IMR-90 (cell line): ENCODE measurements at regions not wholly inside any gene's neighbourhood (a gene's known extent, or its start where the extent isn't known, plus 50 kb on each side); places are given as distances from the start of the nearest gene placed in this dataset.
A peak's percentile ranks its signal among the peaks of the same experiment; 100 is the strongest.

Experiments
- ATAC-seq: fragments of 200-7000 bp; cut with Tn5 transposase; 2 replicates; pipeline ENCODE4 v1.9.1; 2020; ENCODE audit warnings: low read depth, mild to moderate bottlenecking, moderate library complexity
- BruUV-seq: library from RNA; stranded (reverse); fragments of 400-500 nt; replicated peaks from 2 replicates; lab custom pipeline; 2021; lab: Mats Ljungman, UMichigan
- CTCF ChIA-PET: fragments of 300-600 bp; formaldehyde crosslinking; extraction: SDS; loops from one replicate; lab custom pipeline; 2021; ENCODE audit warnings: antibody characterized with exemption; lab: Yijun Ruan, JAX
- POLR2A ChIA-PET: fragments of 300-600 bp; sonication (Branson Sonifier 250); formaldehyde crosslinking; loops from one replicate; lab custom pipeline; 2022; ENCODE audit warnings: antibody characterized with exemption; ENCODE audit not compliant: unreplicated experiment; lab: Charles Lee
- DNase-seq: peaks from one replicate; pipeline ENCODE4 v3.0.0; 2013
- H2AFZ ChIP-seq: replicated peaks from 2 replicates; pipeline ENCODE3; 2013; ENCODE audit warnings: low read length, mild to moderate bottlenecking; ENCODE audit not compliant: poor library complexity
- H2AK5ac ChIP-seq: 2 replicates; pipeline ENCODE4 v1.6.1; 2013; ENCODE audit warnings: low read depth, low read length, inconsistent platforms
- H2AK9ac ChIP-seq: replicated peaks from 2 replicates; pipeline ENCODE3; 2013; ENCODE audit warnings: mild to moderate bottlenecking, low read depth, low read length, moderate library complexity; ENCODE audit not compliant: poor library complexity
- H2BK120ac ChIP-seq: 2 replicates; pipeline ENCODE4 v1.6.1; 2013; ENCODE audit warnings: low read depth, low read length, inconsistent platforms
- H2BK15ac ChIP-seq: 3 replicates; pipeline ENCODE4 v1.6.1; 2013; ENCODE audit warnings: low read depth, low read length, inconsistent platforms
- H2BK20ac ChIP-seq: 2 replicates; pipeline ENCODE4 v1.6.1; 2013; ENCODE audit warnings: low read depth, mild to moderate bottlenecking, inconsistent platforms, low read length, moderate library complexity
- H2BK5ac ChIP-seq: 2 replicates; pipeline ENCODE4 v1.6.1; 2013; ENCODE audit warnings: mild to moderate bottlenecking, low read depth, low read length, inconsistent platforms; ENCODE audit not compliant: poor library complexity, severe bottlenecking
- H3K14ac ChIP-seq: replicated peaks from 2 replicates; pipeline ENCODE4 v1.6.1; 2013; ENCODE audit warnings: low read depth, low read length, inconsistent platforms
- H3K18ac ChIP-seq: 2 replicates; pipeline ENCODE4 v1.6.1; 2013; ENCODE audit warnings: low read depth, low read length, control low read depth
- H3K23ac ChIP-seq: 2 replicates; pipeline ENCODE4 v1.6.1; 2013; ENCODE audit warnings: low read depth, low read length, inconsistent platforms
- H3K27ac ChIP-seq: 2 replicates; pipeline ENCODE4 v1.5.1; 2013; ENCODE audit warnings: mild to moderate bottlenecking, control low read depth, low read length; ENCODE audit not compliant: insufficient read depth
- H3K27me3 ChIP-seq: 2 replicates; pipeline ENCODE4 v1.6.1; 2013; ENCODE audit warnings: low read length; ENCODE audit not compliant: control insufficient read depth, insufficient read depth
- H3K36me3 ChIP-seq: 2 replicates; pipeline ENCODE4 v1.6.1; 2013; ENCODE audit warnings: low read length, mixed read lengths; ENCODE audit not compliant: control insufficient read depth, insufficient read depth
- H3K4ac ChIP-seq: 2 replicates; pipeline ENCODE4 v1.6.1; 2013; ENCODE audit warnings: low read depth, low read length, inconsistent platforms
- H3K4me1 ChIP-seq: 2 replicates; pipeline ENCODE4 v1.6.1; 2013; ENCODE audit warnings: low read length, mixed read lengths; ENCODE audit not compliant: control insufficient read depth, insufficient read depth
- H3K4me2 ChIP-seq: 2 replicates; pipeline ENCODE4 v1.6.1; 2013; ENCODE audit warnings: low read depth, mild to moderate bottlenecking, control low read depth, low read length, moderate library complexity
- H3K4me3 ChIP-seq: 2 replicates; pipeline ENCODE4 v1.5.1; 2013; ENCODE audit warnings: low read depth, mild to moderate bottlenecking, control low read depth, low read length, moderate library complexity; ENCODE audit not compliant: insufficient read depth
- H3K56ac ChIP-seq: 2 replicates; pipeline ENCODE4 v1.6.1; 2013; ENCODE audit warnings: low read length, inconsistent platforms; ENCODE audit not compliant: insufficient read depth; ENCODE audit errors: extremely low read depth
- H3K79me1 ChIP-seq, 2 experiments: 2 replicates each; pipeline ENCODE4 v1.6.1; 2013; ENCODE audit warnings: low read length in 2 of 2, inconsistent platforms in 1 of 2, low read depth in 1 of 2
- H3K9ac ChIP-seq: 2 replicates; pipeline ENCODE4 v1.6.1; 2013; ENCODE audit warnings: low read depth, low read length, control low read depth
- H3K9me1 ChIP-seq: 2 replicates; pipeline ENCODE4 v1.6.1; 2013; ENCODE audit warnings: low read length, inconsistent platforms; ENCODE audit not compliant: insufficient read depth
- H3K9me3 ChIP-seq: 2 replicates; pipeline ENCODE4 v1.6.1; 2013; ENCODE audit warnings: low read length; ENCODE audit not compliant: control insufficient read depth, insufficient read depth
- H4K20me1 ChIP-seq: 2 replicates; pipeline ENCODE4 v1.6.1; 2013; ENCODE audit warnings: low read length, inconsistent platforms; ENCODE audit not compliant: insufficient read depth
- H4K5ac ChIP-seq: 2 replicates; pipeline ENCODE4 v1.6.1; 2013; ENCODE audit warnings: mild to moderate bottlenecking, low read depth, low read length, control low read depth
- H4K8ac ChIP-seq, 2 experiments: 2 replicates each; pipeline ENCODE4 v1.6.1; 2013; ENCODE audit warnings: low read depth in 2 of 2, low read length in 2 of 2, control low read depth in 1 of 2, inconsistent platforms in 1 of 2
- H4K91ac ChIP-seq: 2 replicates; pipeline ENCODE4 v1.6.1; 2013; ENCODE audit warnings: low read depth, low read length, inconsistent platforms; ENCODE audit not compliant: insufficient read depth
- BHLHE40 ChIP-seq: fragments of 150-350 bp; IDR thresholded peaks from 2 replicates; pipeline ENCODE4 v1.6.1; 2016; ENCODE audit warnings: mild to moderate bottlenecking, low read depth, low read length
- CHD1 ChIP-seq: IDR thresholded peaks from 2 replicates; pipeline ENCODE4 v1.6.1; 2012; ENCODE audit warnings: low read depth, low read length, improper control_type of control experiment
- ELK1 ChIP-seq: fragments of 150-350 bp; IDR thresholded peaks from 2 replicates; pipeline ENCODE4 v1.6.1; 2016; ENCODE audit warnings: low read depth, mild to moderate bottlenecking, low read length, moderate library complexity, borderline replicate concordance
- FOS ChIP-seq: fragments of 150-350 bp; IDR thresholded peaks from 2 replicates; pipeline ENCODE4 v1.6.1; 2016; ENCODE audit warnings: low read depth, low read length
- MXI1 ChIP-seq: IDR thresholded peaks from 2 replicates; pipeline ENCODE4 v1.6.1; 2012; ENCODE audit warnings: low read depth, mild to moderate bottlenecking, low read length, moderate library complexity, borderline replicate concordance
- RAD21 ChIP-seq: IDR thresholded peaks from 2 replicates; pipeline ENCODE4 v1.6.1; 2012; ENCODE audit warnings: low read length, improper control_type of control experiment
- SMC3 ChIP-seq: fragments of 150-350 bp; IDR thresholded peaks from 2 replicates; pipeline ENCODE4 v1.6.1; 2016; ENCODE audit warnings: low read depth, mild to moderate bottlenecking, antibody characterized with exemption, low read length, moderate library complexity
- WGBS, 2 experiments: methylation state at CpG; one replicate each; pipeline versions ENCODE4 v1.1.5 to v1.1.7; 2013; ENCODE audit warnings: missing lambda C conversion rate in 2 of 2; ENCODE audit not compliant: insufficient read length in 1 of 2; ENCODE audit errors: extremely low coverage in 2 of 2; 5-methylcytosine and 5-hydroxymethylcytosine counted together
- dilution Hi-C: fragments of 300-500 bp; cut with HindIII; formaldehyde crosslinking; loops from one replicate; pipeline ENCODE4 v1.14.3; 2018; ENCODE audit warnings: low sequenced_read_pairs; ENCODE audit not compliant: unreplicated experiment
- in situ Hi-C: fragments of 300-500 bp; cut with MboI; formaldehyde crosslinking; loops from 3 replicates; pipeline ENCODE4 v1.14.3; 2019; ENCODE audit warnings: low sequenced_read_pairs, inconsistent platforms, mixed read lengths
- intact Hi-C: fragments of 100-400 bp; cut with micrococcal nuclease; formaldehyde crosslinking; loops from 2 replicates; pipeline ENCODE4 v1.10.0; 2022
- TF ChIP-seq, protein P1 (sequence below): fragments of 150-350 bp; IDR thresholded peaks from 2 replicates; pipeline ENCODE4 v1.6.1; 2017; ENCODE audit warnings: mild to moderate bottlenecking, antibody characterized with exemption, low read length, low read depth
- TF ChIP-seq, protein P2 (sequence below): conservative IDR thresholded peaks from 2 replicates; pipeline ENCODE4 v1.5.1; 2012; ENCODE audit warnings: mild to moderate bottlenecking, low read depth, low read length, improper control_type of control experiment

DNA sequence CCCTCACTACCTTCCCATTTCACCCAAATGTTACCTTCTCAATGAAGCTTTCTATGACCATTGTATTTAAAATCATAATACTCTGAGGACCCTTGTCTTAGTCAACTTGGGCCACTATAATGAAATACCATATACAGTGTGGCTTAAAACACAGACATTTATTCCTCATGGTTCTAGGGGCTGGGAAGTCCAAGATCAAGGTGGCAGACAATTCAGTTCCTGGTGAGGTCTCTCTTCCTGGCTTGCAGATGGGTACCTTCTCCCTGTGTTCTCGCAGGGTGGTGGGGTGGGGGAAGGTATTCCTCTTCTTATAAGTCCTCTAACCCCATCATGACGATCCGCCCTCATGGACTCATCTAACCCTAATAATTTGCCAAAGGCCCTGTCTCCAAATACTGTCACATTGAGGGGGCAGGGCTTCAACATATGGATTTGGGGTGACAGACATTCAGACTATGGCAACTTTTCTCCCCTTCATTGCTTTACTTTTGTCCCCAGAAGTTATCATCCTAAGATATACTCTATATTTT is 163.7 kb upstream of the PWP1 start (continued):
- TF ChIP-seq BHLHE40, result no peak
- TF ChIP-seq, protein P1, sequence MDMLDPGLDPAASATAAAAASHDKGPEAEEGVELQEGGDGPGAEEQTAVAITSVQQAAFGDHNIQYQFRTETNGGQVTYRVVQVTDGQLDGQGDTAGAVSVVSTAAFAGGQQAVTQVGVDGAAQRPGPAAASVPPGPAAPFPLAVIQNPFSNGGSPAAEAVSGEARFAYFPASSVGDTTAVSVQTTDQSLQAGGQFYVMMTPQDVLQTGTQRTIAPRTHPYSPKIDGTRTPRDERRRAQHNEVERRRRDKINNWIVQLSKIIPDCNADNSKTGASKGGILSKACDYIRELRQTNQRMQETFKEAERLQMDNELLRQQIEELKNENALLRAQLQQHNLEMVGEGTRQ, result no peak

DNA sequence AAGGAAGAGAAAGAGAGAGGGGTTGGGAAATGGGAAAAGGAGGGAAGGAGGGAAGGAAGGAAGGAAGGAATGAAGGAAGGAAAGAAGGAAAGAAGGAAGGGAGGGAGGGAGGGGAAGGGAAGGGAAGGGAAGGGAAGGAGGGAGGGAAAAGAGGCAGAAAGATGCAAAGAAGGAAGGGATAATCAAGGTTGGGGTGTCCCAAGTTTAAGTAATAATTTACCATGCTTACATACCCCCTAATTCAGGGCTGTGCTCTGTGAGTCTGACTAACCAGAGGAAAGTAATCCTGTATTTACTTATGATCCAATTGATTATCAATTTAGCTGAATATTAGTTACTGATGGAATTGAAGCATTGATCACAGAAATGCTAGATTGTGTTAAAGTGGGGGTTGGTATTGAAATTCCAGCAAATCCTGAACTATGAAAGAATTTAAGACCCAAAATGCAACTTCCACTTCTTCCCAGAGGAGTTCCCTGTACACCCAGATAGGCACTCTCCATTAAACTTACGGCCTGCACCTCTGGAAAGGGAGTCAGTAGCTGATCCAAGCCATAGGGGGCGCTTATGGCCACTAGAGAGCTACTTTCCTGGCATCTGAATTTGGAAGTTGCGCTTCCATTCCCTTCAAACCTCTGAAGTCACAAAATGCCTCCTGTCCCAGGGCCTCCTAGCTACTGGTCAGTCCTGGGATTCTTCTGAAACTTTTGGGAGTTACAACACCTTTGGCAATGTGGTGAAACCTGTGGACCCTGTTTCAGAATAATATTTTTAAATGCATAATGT is 162.7 kb upstream of the PWP1 start:
- Histone ChIP-seq H3K27ac (no peak overlapping the region), H2BK20ac (no peak overlapping the region), H2BK15ac (no peak overlapping the region), H3K9me1 (no peaks in the 10 kb centered on the region; the same call in 1 of the 2 replicates), H3K4me1 (no peaks in the 10 kb centered on the region), H3K9me3 (0 out of 2 replicates have a peak, but pooled peaks cover 3% of the 10 kb centered on the region), H4K5ac (no peak overlapping the region), H3K4me2 (no peak overlapping the region), H3K79me1 (no peaks in the 10 kb centered on the region), H4K91ac (no peak overlapping the region), H4K20me1 (no peaks in the 10 kb centered on the region), H3K23ac (no peak overlapping the region), H3K18ac (no peak overlapping the region), H3K4me3 (no peak overlapping the region), H2AK9ac (no peak overlapping the region), H2BK120ac (no peak overlapping the region), H2AK5ac (no peak overlapping the region), H3K27me3 (no peaks in the 10 kb centered on the region), H3K4ac (no peak overlapping the region), H3K9ac (no peak overlapping the region), H3K36me3 (peaks cover 1% of the 10 kb centered on the region; the same call in 1 of the 2 replicates), H3K14ac (no peak overlapping the region), H3K56ac (no peak overlapping the region), H2AFZ (no peak overlapping the region), H4K8ac (no peak overlapping the region), H2BK5ac (no peak overlapping the region)
- BruUV-seq, result no TSS peak
- in situ Hi-C loops, result no loop called here
- dilution Hi-C loops, result no loop called here
- DNase-seq, result no peak
- CTCF ChIA-PET, result no interaction called here
- intact Hi-C loops, result no loop called here
- ATAC-seq, result no peak
- 71% methylated on average over 1 of the region's 3 CpGs; no CpG with 5 or more reads in 1 of the 2 experiments for WGBS, 2 experiments
- POLR2A ChIA-PET, result no interaction called here
- TF ChIP-seq, protein P2, sequence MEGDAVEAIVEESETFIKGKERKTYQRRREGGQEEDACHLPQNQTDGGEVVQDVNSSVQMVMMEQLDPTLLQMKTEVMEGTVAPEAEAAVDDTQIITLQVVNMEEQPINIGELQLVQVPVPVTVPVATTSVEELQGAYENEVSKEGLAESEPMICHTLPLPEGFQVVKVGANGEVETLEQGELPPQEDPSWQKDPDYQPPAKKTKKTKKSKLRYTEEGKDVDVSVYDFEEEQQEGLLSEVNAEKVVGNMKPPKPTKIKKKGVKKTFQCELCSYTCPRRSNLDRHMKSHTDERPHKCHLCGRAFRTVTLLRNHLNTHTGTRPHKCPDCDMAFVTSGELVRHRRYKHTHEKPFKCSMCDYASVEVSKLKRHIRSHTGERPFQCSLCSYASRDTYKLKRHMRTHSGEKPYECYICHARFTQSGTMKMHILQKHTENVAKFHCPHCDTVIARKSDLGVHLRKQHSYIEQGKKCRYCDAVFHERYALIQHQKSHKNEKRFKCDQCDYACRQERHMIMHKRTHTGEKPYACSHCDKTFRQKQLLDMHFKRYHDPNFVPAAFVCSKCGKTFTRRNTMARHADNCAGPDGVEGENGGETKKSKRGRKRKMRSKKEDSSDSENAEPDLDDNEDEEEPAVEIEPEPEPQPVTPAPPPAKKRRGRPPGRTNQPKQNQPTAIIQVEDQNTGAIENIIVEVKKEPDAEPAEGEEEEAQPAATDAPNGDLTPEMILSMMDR, result 0 out of 2 replicates have a peak, but pooled peaks have one; percentile 11
- TF ChIP-seq CHD1 (no peak), ELK1 (no peak), FOS (no peak), MXI1 (no peak), SMC3 (no peak), BHLHE40 (no peak), RAD21 (peak; percentile 8; the same call in 1 of the 2 replicates)
- TF ChIP-seq, protein P1, result no peak
